22Rv1 (cell line): ENCODE measurements at regions not wholly inside any gene's neighbourhood (a gene's known extent, or its start where the extent isn't known, plus 50 kb on each side); places are given as distances from the start of the nearest gene placed in this dataset.
"Not testable (repeated sequence)": the region's sequence is repeated elsewhere in the genome, so short reads cannot be mapped to it uniquely, and the experiment has no call there.

Experiments
- H3K27ac ChIP-seq: fragments of 450-650 bp; 2 replicates; pipeline ENCODE4 v1.5.1; 2017
- CTCF ChIP-seq: fragments of 450-650 bp; IDR thresholded peaks from 2 replicates; pipeline ENCODE4 v1.5.1; 2017; ENCODE audit warnings: mild to moderate bottlenecking
- ZFX ChIP-seq: fragments of 450-650 bp; IDR thresholded peaks from 2 replicates; pipeline ENCODE4 v1.6.1; 2017; ENCODE audit warnings: antibody characterized with exemption, borderline replicate concordance

GRCh38 chr7:41403291-41403690 is 299.6 kb downstream of the INHBA start:
- H3K27ac ChIP-seq, result no peak overlapping the region
- TF ChIP-seq CTCF, result no peak
- TF ChIP-seq ZFX, result no peak

DNA sequence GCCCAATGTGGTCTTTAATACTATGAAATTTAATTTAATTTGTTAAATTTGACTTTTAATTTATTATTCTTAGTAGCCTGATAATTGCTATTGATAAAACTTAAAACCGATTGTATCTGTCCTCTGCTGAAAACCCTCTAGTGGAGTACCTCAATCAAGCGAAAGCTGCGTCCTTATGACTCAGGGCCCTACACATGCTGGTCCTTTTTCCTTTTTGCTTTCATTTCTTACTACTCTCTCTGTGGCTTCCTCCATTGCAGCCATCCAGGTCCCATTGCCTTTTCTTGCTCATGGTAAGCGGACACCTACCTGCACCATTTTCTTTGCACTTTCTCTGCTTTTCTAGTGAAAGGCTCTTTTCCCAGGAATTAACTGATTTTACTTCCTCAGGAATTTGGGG is 301.1 kb downstream of the INHBA start:
- H3K27ac ChIP-seq, result no peak overlapping the region
- no peak for TF ChIP-seq CTCF
- no peak for TF ChIP-seq ZFX

- TF ChIP-seq ZFX, result no peak
- no peak for TF ChIP-seq CTCF
- no peak overlapping the region for H3K27ac ChIP-seq
Observed at GRCh38 chr7:41399171-41399570, 303.7 kb downstream of the INHBA start.

- TF ChIP-seq ZFX (no peak), CTCF (no peak)
- no peak overlapping the region for H3K27ac ChIP-seq
Observed at GRCh38 chr7:41391818-41392217, 311.1 kb downstream of the INHBA start.

GRCh38 chr7:41388933-41389332 is 314.0 kb downstream of the INHBA start:
- H3K27ac ChIP-seq, result not testable (repeated sequence)

DNA sequence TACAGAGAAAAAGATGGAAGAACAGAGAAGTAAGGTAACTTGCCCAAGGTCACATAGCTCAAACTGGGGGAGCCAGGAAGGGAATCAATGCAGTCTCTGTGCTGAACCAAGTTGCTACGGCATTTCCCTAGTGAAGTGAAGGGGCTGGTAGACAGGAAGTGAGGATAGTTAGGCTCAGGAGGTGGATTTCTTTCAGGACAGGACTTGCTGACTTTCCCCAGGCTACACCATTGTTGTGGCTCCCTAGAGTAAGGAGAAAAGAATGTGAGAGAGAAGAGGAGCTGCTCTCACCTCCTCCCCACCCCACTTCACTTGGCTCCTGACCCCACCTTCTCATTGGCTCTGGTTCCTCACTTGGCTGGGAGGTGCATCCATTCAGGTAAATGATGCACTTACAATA is 316.9 kb downstream of the INHBA start:
- no peak for TF ChIP-seq ZFX
- no peak for TF ChIP-seq CTCF
- H3K27ac ChIP-seq, result no peak overlapping the region

DNA sequence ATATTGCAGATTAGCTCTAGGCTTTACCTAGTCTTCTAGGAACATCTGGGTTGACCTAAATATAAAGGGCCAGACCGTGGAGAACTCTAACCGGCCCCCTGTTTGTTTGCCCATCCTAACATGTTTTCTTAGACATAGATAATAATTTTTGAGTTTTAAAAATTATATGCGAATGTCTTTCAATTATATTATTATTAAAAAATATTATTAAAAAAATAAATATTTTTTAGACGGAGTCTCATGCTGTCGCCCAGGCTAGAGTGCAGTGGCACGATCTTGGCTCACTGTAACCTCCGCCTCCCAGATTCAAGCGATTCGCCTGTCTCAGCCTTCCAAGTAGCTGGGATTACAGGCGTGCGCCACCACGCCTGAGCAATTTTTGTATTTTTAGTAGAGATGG is 318.5 kb downstream of the INHBA start:
- TF ChIP-seq ZFX, result no peak
- TF ChIP-seq CTCF, result no peak
- H3K27ac ChIP-seq, result no peak overlapping the region

DNA sequence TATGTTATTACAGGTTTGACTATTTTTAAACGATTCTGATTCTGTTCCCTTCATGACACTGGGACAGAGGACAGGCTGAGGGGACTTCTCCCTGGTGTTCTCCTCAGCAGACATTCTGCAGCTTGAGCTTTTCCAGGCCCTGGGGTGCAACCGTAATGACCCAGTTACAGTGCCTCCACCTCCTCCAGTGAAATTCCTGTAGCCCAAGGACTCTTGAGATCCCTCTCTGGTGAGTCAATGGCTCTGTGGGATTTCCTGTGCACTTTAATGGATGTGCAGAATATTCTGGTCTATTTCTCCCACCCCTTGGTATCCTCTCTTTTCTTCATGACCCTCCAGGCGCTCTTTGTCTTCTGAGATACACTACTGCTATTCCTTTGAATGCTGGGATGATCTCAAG is 319.3 kb downstream of the INHBA start:
- TF ChIP-seq CTCF, result no peak
- no peak for TF ChIP-seq ZFX
- no peak overlapping the region for H3K27ac ChIP-seq
